ENCODE measurements at regions not wholly inside any gene's neighbourhood (a gene's known extent, or its start where the extent isn't known, plus 50 kb on each side); places are given as distances from the start of the nearest gene placed in this dataset.
"Not testable (repeated sequence)": the region's sequence is repeated elsewhere in the genome, so short reads cannot be mapped to it uniquely, and the experiment has no call there.

- Histone ChIP-seq H3K27me3 (replicated peaks in 1 of 4; ENCODE audit: control extremely low read depth in 1 of 4, control insufficient read depth in 3 of 4, insufficient read depth in 4 of 4, low read length in 3 of 4) (no peaks in the 10 kb centered on the region), H3K4me1 (ENCODE audit: control insufficient read depth in 2 of 2, insufficient read depth in 2 of 2, low read length in 2 of 2) (no peaks in the 10 kb centered on the region), H3K27ac (ENCODE audit: low read length in 2 of 2) (no peak overlapping the region), H3K36me3 (replicated peaks in 1 of 2; ENCODE audit: control extremely low read depth in 1 of 2, control insufficient read depth in 1 of 2, extremely low read depth in 1 of 2, insufficient read depth in 2 of 2, low read length in 1 of 2) (no peaks in the 10 kb centered on the region), H2AFZ (ENCODE audit: insufficient read depth, low read depth, low read length, poor library complexity, severe bottlenecking) (no peak overlapping the region), H3K4me2 (replicated peaks; ENCODE audit: low read depth, low read length, poor library complexity, severe bottlenecking) (no peak overlapping the region), H3K4me3 (ENCODE audit: control extremely low read depth in 1 of 5, extremely low read depth in 1 of 5, insufficient read depth in 1 of 5, low read depth in 2 of 5, low read length in 4 of 5) (no peak overlapping the region), H3K9ac (ENCODE audit: low read length) (no peak overlapping the region), H4K20me1 (ENCODE audit: control insufficient read depth, insufficient read depth, low read length, poor library complexity, severe bottlenecking) (no peaks in the 10 kb centered on the region), H3K9me3 (ENCODE audit: control extremely low read depth in 1 of 3, control insufficient read depth in 2 of 3, insufficient read depth in 1 of 3, low read length in 2 of 3) (peaks cover 0 to 6% (median 0%) of the 10 kb centered on the region in 3 donors), H3K79me2 (ENCODE audit: control insufficient read depth, insufficient read depth, low read length) (no peaks in the 10 kb centered on the region)
- TF ChIP-seq, protein P1, sequence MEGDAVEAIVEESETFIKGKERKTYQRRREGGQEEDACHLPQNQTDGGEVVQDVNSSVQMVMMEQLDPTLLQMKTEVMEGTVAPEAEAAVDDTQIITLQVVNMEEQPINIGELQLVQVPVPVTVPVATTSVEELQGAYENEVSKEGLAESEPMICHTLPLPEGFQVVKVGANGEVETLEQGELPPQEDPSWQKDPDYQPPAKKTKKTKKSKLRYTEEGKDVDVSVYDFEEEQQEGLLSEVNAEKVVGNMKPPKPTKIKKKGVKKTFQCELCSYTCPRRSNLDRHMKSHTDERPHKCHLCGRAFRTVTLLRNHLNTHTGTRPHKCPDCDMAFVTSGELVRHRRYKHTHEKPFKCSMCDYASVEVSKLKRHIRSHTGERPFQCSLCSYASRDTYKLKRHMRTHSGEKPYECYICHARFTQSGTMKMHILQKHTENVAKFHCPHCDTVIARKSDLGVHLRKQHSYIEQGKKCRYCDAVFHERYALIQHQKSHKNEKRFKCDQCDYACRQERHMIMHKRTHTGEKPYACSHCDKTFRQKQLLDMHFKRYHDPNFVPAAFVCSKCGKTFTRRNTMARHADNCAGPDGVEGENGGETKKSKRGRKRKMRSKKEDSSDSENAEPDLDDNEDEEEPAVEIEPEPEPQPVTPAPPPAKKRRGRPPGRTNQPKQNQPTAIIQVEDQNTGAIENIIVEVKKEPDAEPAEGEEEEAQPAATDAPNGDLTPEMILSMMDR (IDR thresholded peaks at IDR 0.05), result no peak
- TF ChIP-seq EZH2 (IDR thresholded peaks at IDR 0.05; ENCODE audit: borderline replicate concordance, insufficient read depth, low read depth, low read length, poor library complexity, severe bottlenecking), result no peak
- Mint-ChIP-seq H3K27ac (no peak overlapping the region), H3K4me1 (no peaks in the 10 kb centered on the region), H3K9me3 (ENCODE audit: insufficient read depth) (peaks cover 10% of the 10 kb centered on the region), H3K4me3 (no peak overlapping the region), H3K27me3 (no peaks in the 10 kb centered on the region)
- intact Hi-C loops (cut with micrococcal nuclease), result no loop called here
- CTCF ChIA-PET, result no interaction called here
- no peak for DNase-seq
- no peak for ATAC-seq (ENCODE audit: low read depth)
- WGBS (ENCODE audit: insufficient coverage), result no CpG with 5 or more reads among the region's 1 CpG
- POLR2A ChIA-PET, result no interaction called here
These were observed 1488.4 kb upstream of the WWC1 start for GRCh38 chr5:166803058-166803457.

DNA sequence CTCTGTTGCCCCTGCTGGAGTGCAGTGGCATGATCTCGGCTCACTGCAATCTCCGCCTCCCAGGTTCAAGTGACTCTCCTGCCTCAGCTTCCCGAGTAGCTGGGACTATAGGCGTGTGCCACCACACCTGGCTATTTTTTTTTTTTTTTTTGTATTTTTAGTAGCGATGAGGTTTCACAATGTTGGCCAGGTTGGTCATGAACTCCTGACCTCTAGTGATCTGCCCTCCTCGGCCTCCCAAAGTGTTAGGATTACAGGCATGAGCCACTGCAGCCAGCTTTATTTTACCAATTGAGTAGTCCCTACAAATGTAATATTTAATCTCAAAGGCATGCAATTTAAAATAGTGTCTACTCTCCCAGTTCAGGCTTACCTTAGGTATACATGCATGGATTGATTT is 1487.2 kb upstream of the WWC1 start:
- H3K4me2 ChIP-seq (replicated peaks; ENCODE audit: low read depth, low read length, poor library complexity, severe bottlenecking); H3K4me3 Mint-ChIP-seq; H3K9me3 ChIP-seq (ENCODE audit: control extremely low read depth in 1 of 3, control insufficient read depth in 2 of 3, insufficient read depth in 1 of 3, low read length in 2 of 3); H3K27me3 ChIP-seq (replicated peaks in 1 of 4; ENCODE audit: control extremely low read depth in 1 of 4, control insufficient read depth in 3 of 4, insufficient read depth in 4 of 4, low read length in 3 of 4); POLR2A ChIA-PET; H3K4me3 ChIP-seq (ENCODE audit: control extremely low read depth in 1 of 5, extremely low read depth in 1 of 5, insufficient read depth in 1 of 5, low read depth in 2 of 5, low read length in 4 of 5); ATAC-seq (ENCODE audit: low read depth); H3K27me3 Mint-ChIP-seq; H3K27ac ChIP-seq (ENCODE audit: low read length in 2 of 2); H3K9ac ChIP-seq (ENCODE audit: low read length); H3K4me1 Mint-ChIP-seq; intact Hi-C loops (cut with micrococcal nuclease); H3K4me1 ChIP-seq (ENCODE audit: control insufficient read depth in 2 of 2, insufficient read depth in 2 of 2, low read length in 2 of 2); DNase-seq; H3K79me2 ChIP-seq (ENCODE audit: control insufficient read depth, insufficient read depth, low read length); H3K36me3 ChIP-seq (replicated peaks in 1 of 2; ENCODE audit: control extremely low read depth in 1 of 2, control insufficient read depth in 1 of 2, extremely low read depth in 1 of 2, insufficient read depth in 2 of 2, low read length in 1 of 2); H4K20me1 ChIP-seq (ENCODE audit: control insufficient read depth, insufficient read depth, low read length, poor library complexity, severe bottlenecking); CTCF ChIA-PET; H2AFZ ChIP-seq (ENCODE audit: insufficient read depth, low read depth, low read length, poor library complexity, severe bottlenecking); H3K27ac Mint-ChIP-seq: not testable (repeated sequence)
- peaks cover 10% of the 10 kb centered on the region for H3K9me3 Mint-ChIP-seq (ENCODE audit: insufficient read depth)
- WGBS (ENCODE audit: insufficient coverage), result no CpG with 5 or more reads among the region's 6 CpGs

DNA sequence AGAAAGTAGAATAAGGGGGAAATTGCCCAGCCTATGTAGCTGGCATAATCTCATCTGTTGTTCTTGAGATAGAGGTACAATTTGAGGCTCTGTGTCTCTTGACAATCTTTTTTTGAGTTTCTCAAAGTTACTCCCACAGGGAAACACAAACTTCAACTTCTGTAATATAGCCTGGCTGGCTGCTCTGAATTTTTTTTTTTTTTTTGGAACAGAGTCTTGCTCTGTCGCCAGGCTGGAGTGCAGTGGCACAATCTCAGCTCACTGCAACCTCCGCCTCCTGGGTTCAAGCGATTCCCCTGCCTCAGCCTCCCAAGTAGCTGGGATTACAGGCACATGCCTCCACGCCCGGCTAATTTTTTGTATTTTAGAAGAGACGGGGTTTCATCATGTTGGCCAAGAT is 1486.8 kb upstream of the WWC1 start:
- H3K36me3 ChIP-seq (replicated peaks in 1 of 2; ENCODE audit: control extremely low read depth in 1 of 2, control insufficient read depth in 1 of 2, extremely low read depth in 1 of 2, insufficient read depth in 2 of 2, low read length in 1 of 2); H3K9me3 ChIP-seq (ENCODE audit: control extremely low read depth in 1 of 3, control insufficient read depth in 2 of 3, insufficient read depth in 1 of 3, low read length in 2 of 3); intact Hi-C loops (cut with micrococcal nuclease); H3K27me3 Mint-ChIP-seq; POLR2A ChIA-PET; H3K27me3 ChIP-seq (replicated peaks in 1 of 4; ENCODE audit: control extremely low read depth in 1 of 4, control insufficient read depth in 3 of 4, insufficient read depth in 4 of 4, low read length in 3 of 4); H3K9ac ChIP-seq (ENCODE audit: low read length); ATAC-seq (ENCODE audit: low read depth); H3K4me2 ChIP-seq (replicated peaks; ENCODE audit: low read depth, low read length, poor library complexity, severe bottlenecking); H3K27ac Mint-ChIP-seq; DNase-seq; H3K4me3 Mint-ChIP-seq; CTCF ChIA-PET; H3K79me2 ChIP-seq (ENCODE audit: control insufficient read depth, insufficient read depth, low read length); H3K4me1 Mint-ChIP-seq; H2AFZ ChIP-seq (ENCODE audit: insufficient read depth, low read depth, low read length, poor library complexity, severe bottlenecking); H3K4me3 ChIP-seq (ENCODE audit: control extremely low read depth in 1 of 5, extremely low read depth in 1 of 5, insufficient read depth in 1 of 5, low read depth in 2 of 5, low read length in 4 of 5); H3K27ac ChIP-seq (ENCODE audit: low read length in 2 of 2); H3K4me1 ChIP-seq (ENCODE audit: control insufficient read depth in 2 of 2, insufficient read depth in 2 of 2, low read length in 2 of 2); H3K9me3 Mint-ChIP-seq (ENCODE audit: insufficient read depth); H4K20me1 ChIP-seq (ENCODE audit: control insufficient read depth, insufficient read depth, low read length, poor library complexity, severe bottlenecking): not testable (repeated sequence)
- WGBS (ENCODE audit: insufficient coverage), result 100% methylated on average over 3 of the region's 6 CpGs
